Spleen (tissue), 7 donors: ENCODE measurements at regions not wholly inside any gene's neighbourhood (a gene's known extent, or its start where the extent isn't known, plus 50 kb on each side); places are given as distances from the start of the nearest gene placed in this dataset.

Source experiments
- CTCF ChIP-seq, 11 experiments: fragments of 200-600 bp in 7 of 11; fragments of 450-650 bp in 4 of 11; sonication (generic) in 4 of 11; IDR thresholded peaks in 8 of 11; conservative IDR thresholded peaks in 3 of 11; 1 replicate in 7 of 11; 2 replicates in 4 of 11; pipeline versions ENCODE4 v1.4.0 to v1.8.0; 2016 to 2021; ENCODE audit warnings: antibody characterized with exemption in 11 of 11, inconsistent platforms in 4 of 11, mild to moderate bottlenecking in 1 of 11
- POLR2A ChIP-seq, 3 donors: fragments of 450-650 bp; IDR thresholded peaks; one replicate each; pipeline ENCODE4 v1.5.1; 2017; ENCODE audit warnings: antibody characterized with exemption in 3 of 3, mild to moderate bottlenecking in 1 of 3
- donor health status: DM: no; HTN: no; CAD: no; lungs with moderate emphysema.
- donor health status: DM: no; HTN: no; CAD: no.
- donor health status: DM: no; HTN: no; CAD: no.

GRCh38 chr15:60126200-60126599 lies 122.1 kb downstream of the FOXB1 start:
- TF ChIP-seq CTCF (IDR thresholded peaks at IDR 0.05 in 8 of 11, conservative IDR thresholded peaks at IDR 0.05 in 3 of 11) (no peak), POLR2A (IDR thresholded peaks at IDR 0.05) (no peak)
